ENCODE measurements at regions not wholly inside any gene's neighbourhood (a gene's known extent, or its start where the extent isn't known, plus 50 kb on each side); places are given as distances from the start of the nearest gene placed in this dataset.

DNA sequence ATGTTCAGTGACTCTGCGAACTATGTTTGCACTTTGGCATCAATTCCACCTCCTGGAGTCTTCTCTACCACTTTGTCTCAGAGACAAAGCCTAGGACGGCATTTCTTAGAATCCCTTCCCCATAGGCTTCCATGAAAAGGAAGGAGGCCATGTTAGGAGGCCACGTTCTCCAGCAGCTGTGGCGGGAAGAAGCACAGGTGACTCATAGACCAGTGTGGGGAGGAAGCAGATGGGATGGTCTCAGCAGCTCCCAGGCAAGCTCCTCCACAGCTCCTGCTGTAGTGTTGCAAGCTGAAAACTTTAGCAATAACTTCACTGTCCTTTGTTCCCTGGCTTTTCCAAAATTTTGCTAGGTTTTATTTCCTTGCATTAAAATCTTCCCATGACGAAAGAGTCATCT lies 781.3 kb upstream of the ID2 start:
- peaks cover 18% of the 10 kb centered on the region for H3K4me1 Mint-ChIP-seq (ENCODE audit: unreplicated experiment)
- no peaks in the 10 kb centered on the region for H3K9me3 Mint-ChIP-seq
- H3K4me3 Mint-ChIP-seq, result no peak overlapping the region
- no peak for DNase-seq (ENCODE audit: extremely low spot score, unreplicated experiment)
- H3K36me3 Mint-ChIP-seq, result no peaks in the 10 kb centered on the region
- no peak overlapping the region for H3K27ac Mint-ChIP-seq
- H3K27me3 Mint-ChIP-seq, result peaks cover 26% of the 10 kb centered on the region
- TF ChIP-seq, protein P1, sequence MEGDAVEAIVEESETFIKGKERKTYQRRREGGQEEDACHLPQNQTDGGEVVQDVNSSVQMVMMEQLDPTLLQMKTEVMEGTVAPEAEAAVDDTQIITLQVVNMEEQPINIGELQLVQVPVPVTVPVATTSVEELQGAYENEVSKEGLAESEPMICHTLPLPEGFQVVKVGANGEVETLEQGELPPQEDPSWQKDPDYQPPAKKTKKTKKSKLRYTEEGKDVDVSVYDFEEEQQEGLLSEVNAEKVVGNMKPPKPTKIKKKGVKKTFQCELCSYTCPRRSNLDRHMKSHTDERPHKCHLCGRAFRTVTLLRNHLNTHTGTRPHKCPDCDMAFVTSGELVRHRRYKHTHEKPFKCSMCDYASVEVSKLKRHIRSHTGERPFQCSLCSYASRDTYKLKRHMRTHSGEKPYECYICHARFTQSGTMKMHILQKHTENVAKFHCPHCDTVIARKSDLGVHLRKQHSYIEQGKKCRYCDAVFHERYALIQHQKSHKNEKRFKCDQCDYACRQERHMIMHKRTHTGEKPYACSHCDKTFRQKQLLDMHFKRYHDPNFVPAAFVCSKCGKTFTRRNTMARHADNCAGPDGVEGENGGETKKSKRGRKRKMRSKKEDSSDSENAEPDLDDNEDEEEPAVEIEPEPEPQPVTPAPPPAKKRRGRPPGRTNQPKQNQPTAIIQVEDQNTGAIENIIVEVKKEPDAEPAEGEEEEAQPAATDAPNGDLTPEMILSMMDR (conservative IDR thresholded peaks at IDR 0.05), result no peak

DNA sequence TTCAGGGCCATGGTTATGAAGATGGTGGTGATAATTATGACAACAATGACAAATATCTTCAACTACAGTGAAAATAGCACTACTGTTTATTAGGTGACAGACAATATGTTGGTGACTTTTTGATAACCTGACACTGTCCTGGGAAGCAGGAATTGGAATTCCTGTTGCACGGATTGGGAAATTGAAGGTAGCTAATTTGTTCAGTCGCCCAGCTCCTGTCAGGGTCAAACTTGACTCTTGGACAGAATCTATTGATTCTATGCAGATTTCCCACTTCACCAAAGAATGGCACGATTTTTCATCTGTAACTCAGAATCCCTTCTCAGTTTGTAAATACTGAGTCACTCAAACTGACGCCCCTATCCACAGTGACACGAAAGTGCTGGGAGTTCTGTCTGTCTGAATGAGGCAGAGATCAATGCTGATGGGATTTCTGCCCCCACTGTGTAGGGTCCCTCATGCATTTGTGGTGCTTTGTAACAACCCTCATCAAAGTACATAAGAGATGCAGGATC lies 779.5 kb upstream of the ID2 start:
- no peaks in the 10 kb centered on the region for H3K36me3 Mint-ChIP-seq
- H3K27ac Mint-ChIP-seq, result no peak overlapping the region
- peaks cover 24% of the 10 kb centered on the region for H3K4me1 Mint-ChIP-seq (ENCODE audit: unreplicated experiment)
- TF ChIP-seq, protein P1 (conservative IDR thresholded peaks at IDR 0.05), result no peak
- H3K9me3 Mint-ChIP-seq, result no peaks in the 10 kb centered on the region
- H3K4me3 Mint-ChIP-seq, result no peak overlapping the region
- peaks cover 26% of the 10 kb centered on the region for H3K27me3 Mint-ChIP-seq
- no peak for DNase-seq (ENCODE audit: extremely low spot score, unreplicated experiment)

DNA sequence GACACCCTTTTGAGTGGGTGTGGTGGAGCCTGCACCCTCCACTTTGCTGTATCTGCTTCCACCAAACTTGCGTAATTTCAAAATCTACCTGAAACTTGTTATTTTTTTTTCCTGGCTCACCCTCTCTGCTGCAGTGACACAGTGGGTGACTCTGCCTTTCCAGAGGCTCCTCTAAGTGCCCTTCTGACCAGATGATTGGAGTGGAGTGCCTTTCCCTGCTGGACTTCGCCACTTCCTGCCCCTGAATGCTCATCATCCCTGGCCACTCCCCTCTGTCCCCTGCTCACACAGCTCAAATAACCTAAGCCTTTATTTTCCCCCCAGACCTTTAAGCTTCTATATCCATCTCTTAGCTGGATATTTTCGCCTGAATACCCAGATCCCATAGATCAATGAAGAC lies 777.5 kb upstream of the ID2 start:
- peaks cover 21% of the 10 kb centered on the region for H3K4me1 Mint-ChIP-seq (ENCODE audit: unreplicated experiment)
- DNase-seq (ENCODE audit: extremely low spot score, unreplicated experiment), result no peak
- no peaks in the 10 kb centered on the region for H3K36me3 Mint-ChIP-seq
- H3K4me3 Mint-ChIP-seq, result no peak overlapping the region
- peaks cover 25% of the 10 kb centered on the region for H3K27me3 Mint-ChIP-seq
- TF ChIP-seq, protein P1 (conservative IDR thresholded peaks at IDR 0.05), result no peak
- H3K27ac Mint-ChIP-seq, result no peak overlapping the region
- H3K9me3 Mint-ChIP-seq, result no peaks in the 10 kb centered on the region

DNA sequence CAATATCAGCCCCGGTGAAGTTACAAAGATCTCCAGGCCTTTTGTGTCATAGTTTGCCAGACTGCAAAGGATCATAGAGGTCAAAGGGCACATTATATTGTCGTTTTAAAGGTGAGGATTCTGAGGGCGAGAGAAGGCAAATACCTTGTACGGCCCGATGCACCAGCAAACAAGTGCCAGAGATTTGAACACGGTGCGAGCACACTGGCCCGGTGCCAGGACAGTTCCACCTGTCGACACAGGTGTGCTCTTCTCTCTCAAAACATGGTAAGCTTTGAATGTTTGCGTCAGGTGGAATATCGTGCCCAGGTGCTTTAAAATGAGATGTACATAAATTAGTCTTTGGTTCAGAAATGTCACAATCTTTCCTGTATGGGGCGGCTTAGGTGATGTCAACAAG lies 776.1 kb upstream of the ID2 start:
- Mint-ChIP-seq H3K4me1 (ENCODE audit: unreplicated experiment) (peaks cover 11% of the 10 kb centered on the region), H3K9me3 (no peaks in the 10 kb centered on the region), H3K36me3 (no peaks in the 10 kb centered on the region), H3K27me3 (peaks cover 24% of the 10 kb centered on the region), H3K4me3 (no peak overlapping the region), H3K27ac (no peak overlapping the region)
- TF ChIP-seq, protein P1 (conservative IDR thresholded peaks at IDR 0.05), result no peak
- no peak for DNase-seq (ENCODE audit: extremely low spot score, unreplicated experiment)

DNA sequence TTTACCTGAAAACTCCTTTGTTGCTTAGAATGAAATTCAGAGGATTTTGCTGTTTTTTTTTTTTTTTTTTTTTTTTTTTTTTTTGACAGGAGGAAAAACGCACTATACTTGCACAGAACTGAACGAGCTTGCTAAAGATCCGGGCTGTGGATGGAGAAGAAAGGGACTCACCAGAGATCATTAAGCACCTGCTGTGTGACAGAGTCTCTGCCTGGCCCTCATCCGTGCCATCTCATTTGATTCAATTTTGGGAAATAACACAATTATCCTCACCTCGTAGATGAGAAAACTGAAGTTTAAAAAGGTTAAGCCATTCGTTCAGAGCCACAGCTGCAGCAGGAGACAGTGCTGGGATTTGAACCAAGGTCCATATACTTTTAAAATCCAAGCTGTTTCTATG lies 775.4 kb upstream of the ID2 start:
- TF ChIP-seq, protein P1 (conservative IDR thresholded peaks at IDR 0.05), result no peak
- Mint-ChIP-seq H3K4me1 (ENCODE audit: unreplicated experiment) (peaks cover 11% of the 10 kb centered on the region), H3K27ac (no peak overlapping the region), H3K4me3 (no peak overlapping the region), H3K9me3 (no peaks in the 10 kb centered on the region), H3K27me3 (peaks cover 20% of the 10 kb centered on the region), H3K36me3 (no peaks in the 10 kb centered on the region)
- DNase-seq (ENCODE audit: extremely low spot score, unreplicated experiment), result no peak

DNA sequence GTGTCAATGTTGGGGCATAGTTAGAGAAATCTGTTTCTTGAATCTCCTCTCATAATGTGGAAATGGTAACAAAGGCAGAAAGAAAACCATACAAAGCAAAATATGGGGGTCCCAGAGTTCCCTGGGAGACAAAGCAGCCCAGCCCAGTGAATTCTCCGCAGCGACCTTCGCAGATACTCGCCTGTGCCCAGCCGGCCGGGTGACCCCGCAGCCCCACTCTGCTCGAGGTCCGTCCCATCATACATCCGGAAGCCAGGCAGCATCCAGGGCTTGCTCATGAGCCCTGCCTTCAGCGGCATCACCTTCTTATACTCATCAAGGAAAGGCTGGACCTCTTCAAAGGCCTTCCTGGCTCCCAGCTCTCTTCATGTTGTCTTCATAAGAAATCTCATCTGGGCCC lies 774.8 kb upstream of the ID2 start:
- H3K27ac Mint-ChIP-seq, result no peak overlapping the region
- no peak overlapping the region for H3K4me3 Mint-ChIP-seq
- H3K9me3 Mint-ChIP-seq, result no peaks in the 10 kb centered on the region
- peaks cover 18% of the 10 kb centered on the region for H3K27me3 Mint-ChIP-seq
- no peaks in the 10 kb centered on the region for H3K36me3 Mint-ChIP-seq
- H3K4me1 Mint-ChIP-seq (ENCODE audit: unreplicated experiment), result peaks cover 11% of the 10 kb centered on the region
- TF ChIP-seq, protein P1 (conservative IDR thresholded peaks at IDR 0.05), result no peak
- DNase-seq (ENCODE audit: extremely low spot score, unreplicated experiment), result no peak

Data from type B pancreatic cell (in vitro differentiated cells).